GM19455 (cell line): ENCODE measurements at regions not wholly inside any gene's neighbourhood (a gene's known extent, or its start where the extent isn't known, plus 50 kb on each side); places are given as distances from the start of the nearest gene placed in this dataset.

Experiments used
- ATAC-seq: cut with Tn5 transposase; IDR thresholded peaks from one replicate; pipeline ENCODE4 v1.9.1; 2021; ENCODE audit not compliant: unreplicated experiment

DNA sequence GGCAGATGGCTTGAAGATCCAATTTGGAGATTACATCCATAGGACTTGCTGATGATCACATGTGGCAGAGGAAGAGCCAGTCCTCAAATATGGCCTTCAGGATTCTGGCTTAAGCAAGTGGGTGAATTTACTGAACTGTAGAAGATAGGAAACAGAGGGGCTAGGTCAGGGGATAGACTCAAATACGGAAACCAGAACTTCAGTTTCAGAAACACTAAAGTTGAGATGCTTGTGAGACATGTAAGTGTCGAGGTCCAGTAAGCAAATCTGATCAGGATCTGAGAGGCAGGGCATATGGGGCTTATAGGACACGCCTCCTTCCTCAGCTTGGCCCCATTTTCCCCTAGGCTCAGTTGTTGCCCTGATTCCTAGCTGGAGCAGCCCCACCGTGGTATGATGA, 107.7 kb downstream of the LBH start:
- ATAC-seq = no peak

DNA sequence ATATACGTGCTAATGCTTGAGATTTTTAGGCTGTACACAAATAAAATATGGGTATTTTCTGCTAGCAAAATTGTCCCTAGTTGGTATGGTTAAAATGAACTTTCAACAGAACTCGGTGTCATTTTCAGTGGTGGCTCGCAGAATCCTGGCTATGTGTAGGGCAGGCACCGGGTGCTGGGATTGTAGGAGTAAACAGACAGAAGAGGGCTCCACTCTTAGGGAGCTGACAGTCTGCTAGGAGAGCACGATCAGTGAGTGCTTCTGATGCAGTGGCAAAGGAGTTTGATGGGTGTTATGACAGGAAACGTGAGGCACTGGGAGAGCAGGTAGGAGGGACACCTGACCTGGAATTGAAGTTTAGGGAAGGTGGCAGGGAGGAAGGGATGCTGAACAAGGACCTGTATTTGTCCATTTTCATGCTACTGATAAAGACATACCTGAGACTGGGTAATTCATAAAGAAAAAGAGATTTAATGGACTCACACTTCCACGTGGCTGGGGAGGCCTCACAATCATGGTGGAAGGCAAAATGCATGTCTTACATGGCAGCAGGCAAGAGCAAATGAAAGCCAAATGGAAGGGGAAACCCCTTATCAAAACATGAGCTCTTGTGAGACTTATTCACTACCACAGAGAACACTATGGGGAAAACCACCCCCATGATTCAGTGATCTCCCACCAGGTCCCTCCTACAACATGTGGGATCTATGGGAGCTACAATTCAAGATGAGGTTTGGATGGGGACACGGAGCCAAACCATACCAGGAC, 105.4 kb upstream of the LCLAT1 start:
- no peak for ATAC-seq

- no peak for ATAC-seq
These were observed 100.4 kb upstream of the LCLAT1 start for GRCh38 chr2:30346471-30347169.

DNA sequence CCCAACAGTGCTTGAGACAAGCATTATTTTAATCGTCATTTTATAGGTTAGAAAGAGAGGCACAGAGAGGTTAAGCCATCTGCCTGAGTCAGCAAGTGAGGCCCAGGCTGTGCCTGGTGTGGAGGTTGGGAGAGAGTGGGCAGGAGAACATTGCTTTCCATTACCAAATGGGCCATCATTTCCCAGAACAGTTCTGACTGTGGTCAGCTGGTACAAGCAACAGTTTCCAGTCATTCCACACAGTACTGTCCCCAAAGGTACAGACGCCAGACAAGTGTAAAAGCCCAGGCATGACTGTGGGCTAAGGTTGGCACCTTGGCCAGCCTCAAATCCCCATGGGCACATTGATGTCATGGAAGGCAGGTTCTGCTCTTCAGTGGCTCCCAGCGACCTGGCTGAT, 98.2 kb upstream of the LCLAT1 start:
- no peak for ATAC-seq

DNA sequence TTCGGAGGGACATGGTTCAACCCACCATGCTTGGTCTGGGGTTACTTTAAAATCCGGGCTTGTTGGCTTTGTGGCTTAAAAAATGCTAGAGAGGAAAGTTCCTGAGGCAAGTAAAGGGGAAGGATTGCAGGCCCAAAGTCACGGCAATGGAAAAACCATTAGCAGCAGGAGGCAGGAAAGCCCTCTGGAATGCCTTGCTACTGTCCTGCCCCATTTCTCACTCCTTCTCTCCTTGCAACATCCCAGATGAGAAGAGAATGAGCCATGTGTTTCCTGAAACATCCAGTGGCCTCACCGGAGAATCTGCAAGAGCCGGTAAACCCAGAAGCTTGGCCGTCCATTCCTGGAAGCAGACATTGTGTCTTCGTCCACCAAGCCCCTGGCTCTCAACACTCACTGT, 97.4 kb upstream of the LCLAT1 start:
- ATAC-seq = no peak

DNA sequence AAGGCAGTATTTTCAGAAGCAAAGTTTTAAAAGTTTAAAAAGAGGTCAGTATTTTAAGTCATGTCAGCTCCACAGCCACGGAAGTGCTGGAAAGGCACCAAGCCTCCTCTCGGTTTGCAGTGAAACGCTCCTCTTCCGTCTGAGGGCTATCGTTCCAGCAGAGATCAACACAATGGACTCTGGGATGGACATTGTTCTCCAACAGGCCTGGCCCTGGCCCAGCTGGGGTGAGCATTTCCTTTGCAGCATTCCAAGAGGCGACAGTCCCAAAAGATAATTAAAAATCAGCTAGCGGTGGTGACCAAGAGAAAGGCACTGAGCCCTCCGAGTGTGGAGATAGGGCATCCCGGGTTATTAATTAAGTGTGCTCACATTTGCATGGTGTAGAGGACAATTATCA, 95.9 kb upstream of the LCLAT1 start:
- ATAC-seq = no peak

- ATAC-seq = no peak
These were observed 95.1 kb upstream of the LCLAT1 start for GRCh38 chr2:30351949-30352348.

- ATAC-seq = no peak
These were observed 92.9 kb upstream of the LCLAT1 start for GRCh38 chr2:30354150-30354549.

DNA sequence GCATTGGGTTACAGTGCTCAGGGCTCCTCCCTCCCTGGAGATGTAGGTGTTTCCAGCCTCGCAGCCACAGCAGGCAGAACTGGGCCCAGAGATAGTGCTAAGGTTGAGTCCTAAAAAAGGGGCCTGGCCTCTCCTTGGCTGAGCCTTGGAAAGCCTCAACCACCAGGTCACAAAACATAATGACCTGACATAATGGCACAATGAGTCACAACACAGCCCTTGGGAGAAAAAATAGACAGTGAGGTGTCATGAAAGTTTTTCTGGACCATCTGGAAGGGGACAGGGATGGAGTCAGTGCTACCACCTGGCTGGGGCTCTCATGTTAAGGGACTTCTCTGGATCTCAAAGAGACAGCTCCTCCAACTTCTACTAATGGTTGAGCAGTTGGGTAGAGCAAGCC, 92.4 kb upstream of the LCLAT1 start:
- no peak for ATAC-seq

DNA sequence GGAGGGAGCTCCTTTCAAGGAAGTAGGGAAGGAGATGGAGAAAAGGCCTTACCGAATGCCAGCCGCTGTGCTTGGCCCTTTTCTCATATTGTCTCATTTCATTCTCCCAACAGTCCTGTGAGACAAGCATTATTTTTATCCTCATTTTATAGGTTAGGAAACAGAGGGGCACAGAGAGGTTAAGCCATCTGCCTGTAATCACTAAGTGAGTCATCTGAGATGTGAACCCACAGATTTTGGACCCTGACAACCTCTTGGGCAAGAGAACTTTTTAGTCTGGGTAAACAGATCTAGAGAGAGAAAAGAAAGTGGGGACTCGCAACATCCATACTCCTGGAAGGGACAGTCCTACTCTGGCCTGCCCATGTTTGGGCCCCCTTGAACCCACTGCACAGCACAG, 91.7 kb upstream of the LCLAT1 start:
- no peak for ATAC-seq

- ATAC-seq = no peak
These were observed 91.0 kb upstream of the LCLAT1 start for GRCh38 chr2:30356071-30356470.

- ATAC-seq = no peak
These were observed 90.3 kb upstream of the LCLAT1 start for GRCh38 chr2:30356776-30357175.

GRCh38 chr2:30358351-30358750, 88.7 kb upstream of the LCLAT1 start:
- ATAC-seq = no peak

DNA sequence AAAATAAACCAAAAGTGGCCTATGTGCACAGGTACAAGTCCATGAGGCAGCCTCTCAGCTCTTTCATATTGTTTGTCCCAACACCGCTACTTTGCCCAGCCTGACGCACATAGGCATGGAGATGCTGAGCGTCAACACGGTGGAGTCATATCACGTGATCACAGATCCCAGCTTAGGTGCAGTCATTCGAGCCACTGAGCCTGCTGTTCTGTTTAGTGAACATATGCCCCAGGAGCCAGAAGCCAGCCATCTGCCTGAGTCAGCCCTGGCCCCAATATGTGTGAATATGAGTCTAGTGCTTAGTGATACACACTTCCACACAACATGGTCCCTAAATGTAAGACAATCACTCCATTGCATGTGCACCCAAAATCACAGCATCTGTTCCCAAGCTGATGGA, 88.2 kb upstream of the LCLAT1 start:
- ATAC-seq = no peak

- ATAC-seq = no peak
These were observed 87.3 kb upstream of the LCLAT1 start for GRCh38 chr2:30359644-30360167.

DNA sequence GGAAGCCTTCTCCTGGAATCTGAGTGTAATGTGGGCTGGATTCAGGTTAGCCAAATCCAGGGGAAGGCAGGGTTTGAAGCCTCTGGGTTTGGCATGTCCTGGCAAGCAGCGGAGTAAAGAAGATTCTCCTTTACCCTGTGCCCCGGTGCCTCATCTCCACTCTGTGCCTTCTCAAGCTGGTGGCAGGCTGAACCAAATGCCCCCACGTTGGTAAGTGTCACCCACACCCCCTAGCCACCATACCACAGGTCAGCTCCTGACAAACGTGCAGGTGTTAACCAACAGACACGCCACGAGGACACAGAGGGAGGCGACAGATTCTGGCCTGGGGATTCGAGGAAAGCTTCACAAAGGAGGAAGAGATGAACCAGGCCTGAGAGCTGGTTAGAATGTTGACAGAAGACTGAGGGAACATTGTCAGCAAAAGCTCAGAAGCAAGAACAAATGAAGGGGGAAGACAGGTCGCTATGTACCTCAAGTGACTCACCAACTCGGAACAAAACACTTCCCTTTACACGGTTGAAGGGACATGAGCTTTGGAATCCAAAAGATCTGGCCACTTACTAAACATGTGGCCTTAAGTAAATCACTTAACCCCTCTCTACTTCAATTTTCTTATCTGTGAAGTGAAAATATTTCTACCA, 85.2 kb upstream of the LCLAT1 start:
- ATAC-seq = no peak

DNA sequence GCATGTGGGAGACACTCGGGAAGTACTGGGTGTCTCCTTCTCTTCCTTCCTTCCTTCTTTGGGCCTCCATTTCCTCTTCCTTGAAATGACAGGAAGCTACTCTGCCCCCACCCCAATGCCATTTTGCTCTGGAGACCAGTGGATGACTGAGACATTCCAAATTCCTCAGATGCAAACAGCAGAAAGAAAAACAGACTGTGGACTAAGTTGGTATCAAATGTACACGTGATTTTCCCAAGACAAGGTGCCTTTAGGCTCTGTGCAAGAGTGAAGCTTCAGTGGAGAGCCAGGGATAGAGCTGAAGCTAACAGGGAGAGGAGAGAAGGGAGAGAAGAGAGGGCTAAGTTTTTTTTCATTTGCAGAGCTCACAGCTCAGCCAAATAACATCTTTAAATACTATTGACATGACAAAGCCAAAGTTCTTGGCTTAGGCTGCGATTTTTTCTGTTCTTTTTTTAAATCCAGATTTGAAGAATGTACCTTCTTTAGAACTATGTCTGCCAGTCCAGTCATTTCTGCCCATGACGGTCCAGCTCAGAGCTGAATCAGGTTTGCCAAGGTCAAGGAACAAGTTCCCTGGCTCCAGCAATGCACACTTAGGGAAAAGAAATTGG, 84.5 kb upstream of the LCLAT1 start:
- ATAC-seq = no peak

- ATAC-seq = no peak
These were observed 83.6 kb upstream of the LCLAT1 start for GRCh38 chr2:30363406-30363805.

- ATAC-seq = no peak
These were observed 81.8 kb upstream of the LCLAT1 start for GRCh38 chr2:30365201-30365600.

DNA sequence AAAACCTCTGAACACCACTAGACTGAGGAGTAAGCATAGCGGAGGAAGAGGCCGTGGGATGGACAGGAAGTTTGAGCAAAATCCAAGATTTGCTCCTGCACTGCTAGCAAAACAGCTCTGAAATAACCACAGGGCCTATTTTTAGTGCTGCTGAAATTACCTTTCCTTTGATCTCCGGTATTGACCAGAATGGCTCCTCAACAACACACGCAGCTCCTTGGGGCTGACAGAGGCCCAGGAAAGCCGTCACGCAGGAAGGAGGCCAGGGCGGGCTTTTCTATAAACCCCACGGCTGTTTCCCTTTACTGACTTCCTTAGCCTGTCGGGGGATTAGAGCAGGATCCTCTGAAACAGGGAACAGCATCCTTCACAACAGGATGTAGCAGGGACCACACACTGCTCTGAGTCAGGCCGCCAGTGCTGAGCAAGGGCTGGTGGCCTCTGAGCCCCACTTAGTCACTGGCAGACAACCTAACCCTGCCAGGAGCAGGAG, 80.8 kb upstream of the LCLAT1 start:
- no peak for ATAC-seq
